ENCODE measurements at regions not wholly inside any gene's neighbourhood (a gene's known extent, or its start where the extent isn't known, plus 50 kb on each side); places are given as distances from the start of the nearest gene placed in this dataset.

DNA sequence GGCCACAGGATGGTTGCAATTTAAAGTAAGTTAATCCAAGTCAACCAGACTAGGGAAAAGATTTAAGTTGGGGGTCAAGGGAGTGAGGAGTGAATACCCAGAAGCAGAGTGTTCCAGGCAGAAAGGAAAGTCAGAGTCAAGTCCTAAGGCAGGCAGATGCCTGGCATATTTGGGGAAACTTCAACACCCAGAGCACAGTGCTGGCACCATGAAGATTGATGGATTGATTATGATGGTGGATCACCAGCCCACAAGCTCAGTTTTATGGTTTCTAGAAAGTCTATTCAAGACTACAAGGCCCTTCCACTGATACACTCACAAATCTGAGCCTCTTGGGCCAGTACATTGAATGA, 100.1 kb upstream of the DUSP10 start:
- DNase-seq (ENCODE audit: low spot score): no peak

DNA sequence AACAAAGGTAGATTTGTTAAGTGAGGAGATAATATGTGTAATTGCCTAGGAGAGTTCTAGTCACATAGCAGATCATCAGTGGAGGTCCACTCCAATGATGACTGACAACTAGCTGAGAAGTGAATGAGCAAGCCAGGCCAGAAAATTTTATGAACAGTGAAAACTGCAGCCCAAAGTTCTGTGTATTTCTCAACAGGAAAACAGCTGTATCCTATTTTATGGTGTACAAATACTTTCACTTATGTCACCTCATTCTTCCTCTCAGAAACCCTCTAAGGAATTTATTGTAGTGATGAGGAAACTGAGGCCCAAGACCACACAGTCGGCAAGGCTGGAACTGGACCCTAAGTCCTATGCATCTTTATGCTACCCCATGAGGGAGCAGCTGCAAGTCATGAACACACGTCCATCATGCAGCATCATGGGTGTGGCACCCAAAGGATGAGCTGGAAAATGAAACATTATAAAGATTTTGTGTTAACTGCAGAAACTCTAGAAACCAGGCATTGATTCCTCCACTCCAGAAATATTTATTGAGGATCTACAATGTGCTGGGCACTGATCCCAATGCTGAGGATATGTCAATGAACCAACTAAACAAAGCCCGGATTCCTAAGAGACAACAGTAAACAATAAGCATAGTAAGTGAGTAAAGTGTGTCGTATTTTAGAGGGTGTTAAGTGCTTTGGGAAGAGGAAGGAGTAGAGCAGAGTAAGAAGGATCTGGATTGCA, 99.5 kb upstream of the DUSP10 start:
- no peak for DNase-seq (ENCODE audit: low spot score)

DNA sequence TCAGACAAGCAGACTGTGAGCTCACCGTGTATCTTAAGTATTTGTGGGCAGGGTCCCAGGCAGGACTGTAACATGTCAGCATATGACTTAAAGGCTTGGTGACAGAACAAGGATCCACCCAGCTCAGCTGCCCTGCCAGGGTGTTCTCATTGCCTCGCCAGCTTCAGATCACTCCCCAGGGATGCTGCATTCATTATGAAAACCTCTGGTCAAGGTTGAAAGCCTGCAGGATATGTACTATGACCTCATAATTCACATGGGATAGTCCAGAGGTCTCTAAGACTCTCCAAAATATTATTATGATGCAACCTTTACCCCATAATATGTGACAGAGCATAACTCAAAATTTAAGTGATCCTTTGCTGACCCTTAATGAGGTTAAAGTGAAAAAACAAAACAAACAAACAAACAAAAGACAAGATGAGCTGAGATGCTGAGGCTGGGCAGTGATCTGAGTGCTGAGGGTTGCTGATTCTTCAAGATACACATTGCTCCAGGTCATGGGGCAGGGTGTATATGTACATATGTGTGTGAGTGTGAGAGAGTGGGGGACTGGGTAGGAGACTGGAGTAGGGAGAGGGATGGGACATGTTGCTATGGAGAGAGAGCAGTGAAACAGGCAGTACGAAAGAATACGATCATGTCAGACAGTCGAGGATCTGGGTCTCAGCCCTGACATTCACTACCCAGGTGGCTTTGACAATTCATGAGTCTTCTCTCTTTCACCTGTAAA, 98.8 kb upstream of the DUSP10 start:
- DNase-seq (ENCODE audit: low spot score): no peak

DNA sequence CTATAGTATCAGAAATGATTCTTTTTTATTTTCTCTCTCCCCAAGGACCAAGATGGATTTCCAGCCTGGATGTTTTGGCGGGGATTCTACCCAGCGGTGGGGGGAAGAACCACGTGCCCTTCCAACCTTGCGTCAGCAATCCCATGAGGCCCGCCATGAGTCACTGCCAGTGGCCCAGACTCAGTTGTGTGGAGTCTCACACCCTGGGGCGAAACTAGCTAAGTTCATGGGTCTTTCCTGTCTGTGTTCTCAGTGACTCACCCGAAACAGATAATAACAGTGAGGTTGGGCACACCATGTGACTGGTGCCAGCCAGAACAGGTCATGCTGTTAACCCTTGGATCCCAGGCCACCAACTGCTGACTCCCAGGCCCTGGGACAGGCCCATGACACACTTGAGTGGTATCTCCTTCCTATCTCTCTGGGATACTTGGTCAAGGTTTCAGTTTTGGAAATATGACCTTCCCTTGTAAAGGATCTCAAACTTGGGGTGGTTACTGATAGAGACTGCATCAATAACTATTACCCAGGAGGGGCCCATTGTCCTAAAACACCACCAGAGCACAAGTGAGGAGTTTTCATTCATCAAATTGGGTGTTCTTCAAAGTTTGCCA, 98.0 kb upstream of the DUSP10 start:
- DNase-seq (ENCODE audit: low spot score): no peak

DNA sequence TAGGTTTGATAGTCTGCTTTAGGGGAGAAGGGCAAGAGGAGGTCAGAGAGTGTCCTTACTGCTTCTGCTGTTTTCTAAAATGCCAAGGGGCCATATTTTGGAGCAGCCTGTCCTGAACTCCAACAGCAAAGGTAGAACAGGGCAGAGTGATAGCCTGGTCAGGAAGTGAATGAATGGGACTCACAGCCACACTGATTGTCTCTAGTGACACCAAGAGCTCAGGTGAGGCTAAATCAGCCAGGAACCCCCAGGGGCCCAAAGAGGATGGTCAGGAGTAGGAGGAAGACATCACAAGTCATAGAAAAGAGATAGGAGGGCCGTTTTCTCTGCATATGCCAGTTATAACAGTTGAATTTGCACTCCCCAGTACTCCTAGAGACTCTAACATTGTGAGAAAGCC, 97.4 kb upstream of the DUSP10 start:
- no peak for DNase-seq (ENCODE audit: low spot score)

DNA sequence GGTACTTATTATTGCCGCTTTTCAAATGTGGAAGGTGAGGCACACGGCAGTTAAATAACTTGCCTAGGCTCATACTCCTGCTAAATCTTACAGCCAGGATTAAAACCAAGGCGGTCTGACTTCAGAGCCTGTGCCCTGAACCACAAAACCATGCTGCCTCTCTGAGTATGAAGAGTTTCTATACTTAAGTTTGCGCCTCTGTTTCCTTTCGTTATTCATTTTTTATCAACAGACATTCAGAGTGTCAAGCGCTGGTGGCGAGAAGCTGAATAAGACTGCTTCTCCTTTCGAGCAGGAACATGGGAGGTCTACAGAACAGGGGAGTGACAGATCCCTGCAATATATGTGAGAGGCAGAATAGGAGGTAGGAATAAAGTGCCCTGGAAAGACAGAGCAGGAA, 96.0 kb upstream of the DUSP10 start:
- no peak for DNase-seq (ENCODE audit: low spot score)

DNA sequence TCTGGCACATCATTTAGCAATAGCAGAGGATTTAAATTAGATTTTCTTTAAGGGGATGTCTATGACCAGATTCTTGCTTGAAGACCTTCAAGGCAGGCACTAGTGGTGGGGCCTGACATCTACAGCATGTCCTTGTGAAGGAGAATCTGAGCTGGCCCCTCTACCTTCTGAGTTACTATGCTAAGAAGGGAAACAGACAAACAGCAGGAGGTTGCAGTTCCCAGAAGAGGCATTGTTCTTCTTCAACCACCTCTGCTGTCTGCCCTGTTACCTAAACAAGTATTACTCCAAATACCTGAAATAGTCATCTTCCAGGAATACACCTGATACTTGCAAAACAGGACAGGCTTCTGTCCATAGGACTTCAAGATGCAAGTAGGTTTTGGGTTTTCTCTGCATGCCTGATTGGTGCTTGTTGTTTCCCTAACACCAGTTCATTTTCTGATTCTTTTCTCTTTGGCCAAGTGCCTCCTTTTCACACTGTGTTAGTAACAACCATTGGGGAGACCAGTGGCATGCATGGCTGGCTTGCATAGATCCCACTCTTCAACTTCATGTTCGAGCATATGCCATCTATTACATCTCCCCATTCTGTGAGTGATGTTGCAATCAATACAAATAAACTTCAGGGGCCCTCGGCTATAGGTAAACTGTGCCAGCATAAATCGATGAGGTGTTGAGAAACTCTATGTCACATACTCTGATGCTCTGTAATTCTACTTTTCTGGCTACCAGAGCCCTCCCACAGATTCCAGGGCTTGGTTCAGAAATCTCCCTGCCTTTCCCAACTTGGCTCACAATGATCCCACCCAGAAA, 93.0 kb upstream of the DUSP10 start:
- no peak for DNase-seq (ENCODE audit: low spot score)

DNA sequence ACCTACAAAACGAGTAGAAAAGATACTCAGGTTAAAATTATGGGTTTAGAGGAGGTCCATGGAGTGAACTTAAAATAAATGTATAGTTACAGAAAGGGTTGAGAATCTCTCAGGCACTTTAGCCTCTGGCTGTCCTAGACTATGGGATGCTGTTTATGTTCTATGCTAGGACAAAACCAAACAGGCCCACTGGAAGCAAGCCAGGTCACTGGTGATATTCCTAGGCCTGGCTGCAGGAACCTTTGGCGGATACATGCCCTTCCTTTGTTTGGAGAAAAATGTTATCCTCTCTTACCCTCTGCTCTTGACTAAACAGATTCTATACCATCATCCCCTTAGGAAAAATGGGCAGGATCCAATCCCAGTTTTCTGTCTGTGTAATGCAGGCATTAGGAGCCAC, 90.7 kb upstream of the DUSP10 start:
- no peak for DNase-seq (ENCODE audit: low spot score)

DNA sequence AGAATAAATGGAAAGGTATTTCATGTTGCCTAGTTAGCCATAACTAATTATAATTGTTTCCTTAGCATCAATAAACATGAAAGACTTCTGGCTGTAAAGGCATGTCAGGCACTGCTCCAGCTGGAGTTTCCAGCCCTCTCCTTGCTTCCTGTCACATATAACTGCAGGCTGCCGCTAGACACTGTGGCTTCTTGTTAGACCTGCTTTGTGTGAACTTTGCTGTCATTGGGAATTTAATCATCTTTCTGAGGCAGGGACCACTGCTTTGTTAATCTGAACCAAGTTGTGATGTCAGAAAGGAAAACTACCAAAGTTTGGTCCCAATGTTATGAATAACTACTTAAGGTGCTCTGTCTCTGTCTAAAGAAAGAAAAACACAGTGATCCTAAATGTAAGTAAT, 90.3 kb upstream of the DUSP10 start:
- DNase-seq (ENCODE audit: low spot score): no peak

DNA sequence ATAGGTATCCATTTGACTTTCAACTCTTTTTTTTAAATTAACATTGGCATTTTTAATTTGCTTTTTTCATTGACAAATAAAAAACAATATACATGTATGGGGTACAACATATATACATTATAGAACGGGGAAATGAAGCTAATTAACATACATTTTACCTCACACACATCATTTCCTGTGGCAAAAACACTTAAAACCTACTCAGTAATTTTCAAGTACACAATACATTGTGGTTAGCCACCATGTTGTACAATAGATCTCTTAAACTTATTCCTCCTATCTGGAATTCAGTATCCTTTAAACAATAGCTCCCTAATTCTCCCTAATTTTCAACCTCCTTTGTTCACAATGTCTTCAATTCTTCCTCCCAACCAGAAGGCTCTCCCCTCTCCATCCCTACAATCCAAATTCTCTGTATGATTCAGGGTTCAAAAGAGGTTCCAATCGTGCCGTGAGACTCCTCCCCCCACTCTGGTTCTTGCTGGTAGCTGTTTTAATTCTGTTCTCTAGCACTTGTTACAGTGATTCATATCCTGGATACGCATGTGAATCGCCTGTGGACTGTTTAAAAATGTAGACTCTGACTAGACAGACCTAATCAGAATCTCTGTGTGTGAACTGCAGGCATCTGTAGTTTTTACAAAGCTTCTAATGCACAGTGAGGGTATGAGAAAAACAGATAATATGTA, 87.6 kb upstream of the DUSP10 start:
- peak; percentile 58 for DNase-seq (ENCODE audit: low spot score)

DNA sequence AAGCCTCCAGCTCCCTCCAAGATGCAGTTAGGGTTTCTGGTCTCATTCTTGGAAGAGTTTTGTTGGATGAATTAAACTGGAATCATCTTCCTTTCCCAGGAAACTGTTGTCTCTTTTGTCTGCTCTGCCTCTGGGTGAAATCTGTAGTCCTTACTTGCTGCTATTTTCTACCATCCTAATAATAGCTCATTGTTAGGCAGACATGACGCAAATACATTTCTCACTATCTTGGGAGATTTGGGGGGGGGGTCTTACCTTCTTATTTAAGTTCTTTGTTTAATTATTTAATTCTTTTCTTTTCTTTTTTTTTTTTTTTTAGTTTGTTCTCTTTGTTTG, 85.4 kb upstream of the DUSP10 start:
- no peak for DNase-seq (ENCODE audit: low spot score)

DNA sequence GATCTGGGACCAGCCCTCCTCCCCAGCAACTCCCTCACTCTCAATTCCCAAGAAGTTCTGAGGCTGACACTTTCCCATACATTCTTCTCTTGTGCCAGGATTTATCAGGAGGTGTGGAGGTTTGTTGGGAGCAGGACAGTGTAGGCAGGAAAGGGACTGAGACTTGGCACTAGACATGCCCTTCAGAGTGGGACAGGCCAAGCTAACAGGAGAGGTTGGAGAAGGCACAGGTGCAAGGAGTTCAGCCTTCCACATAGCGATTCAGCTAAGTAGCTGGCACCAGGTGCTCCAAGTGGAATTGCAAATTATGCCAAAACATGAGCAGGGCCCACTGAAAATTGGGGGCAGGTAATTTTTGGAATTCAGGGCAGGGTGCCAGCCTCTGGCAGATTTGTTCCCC, 83.0 kb upstream of the DUSP10 start:
- DNase-seq (ENCODE audit: low spot score): no peak

DNA sequence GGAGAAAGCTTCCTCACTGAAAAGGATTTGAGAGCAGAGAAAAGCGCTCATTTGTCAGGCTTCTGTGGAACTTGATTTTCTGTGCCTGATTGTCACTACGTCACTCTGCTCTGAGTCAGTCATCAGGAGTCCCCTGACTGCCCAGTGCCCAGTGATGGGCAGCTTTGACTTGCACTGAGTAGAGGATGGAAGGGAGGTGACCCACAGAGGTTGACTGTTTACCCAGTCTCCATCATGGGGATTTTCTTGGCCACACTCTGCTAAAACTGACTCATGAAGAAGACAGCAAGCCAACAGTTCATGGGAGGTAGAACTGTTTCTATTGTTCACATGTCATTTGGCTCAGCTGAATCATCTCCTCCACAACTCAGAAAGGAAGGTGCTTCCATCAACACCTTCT, 82.1 kb upstream of the DUSP10 start:
- DNase-seq (ENCODE audit: low spot score): no peak

DNA sequence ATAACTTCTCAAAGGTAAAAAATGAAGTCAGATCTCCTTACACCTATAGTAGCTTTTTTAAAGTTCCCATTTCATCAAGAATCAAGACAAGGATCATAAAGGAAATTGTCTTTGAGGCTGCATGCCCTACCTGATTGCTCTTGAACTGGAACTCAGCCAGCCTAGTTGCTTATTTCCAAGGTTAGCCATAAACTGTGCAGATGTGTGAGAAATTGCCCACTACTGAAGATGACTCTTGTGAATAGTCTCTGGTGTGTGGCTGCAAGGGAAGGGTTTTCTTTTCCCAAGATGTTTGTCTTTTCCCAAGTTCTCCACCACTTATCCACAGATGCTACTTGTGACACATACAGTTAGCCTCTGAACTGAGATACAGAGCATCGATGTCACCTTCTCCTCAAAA, 81.7 kb upstream of the DUSP10 start:
- DNase-seq (ENCODE audit: low spot score): no peak

DNA sequence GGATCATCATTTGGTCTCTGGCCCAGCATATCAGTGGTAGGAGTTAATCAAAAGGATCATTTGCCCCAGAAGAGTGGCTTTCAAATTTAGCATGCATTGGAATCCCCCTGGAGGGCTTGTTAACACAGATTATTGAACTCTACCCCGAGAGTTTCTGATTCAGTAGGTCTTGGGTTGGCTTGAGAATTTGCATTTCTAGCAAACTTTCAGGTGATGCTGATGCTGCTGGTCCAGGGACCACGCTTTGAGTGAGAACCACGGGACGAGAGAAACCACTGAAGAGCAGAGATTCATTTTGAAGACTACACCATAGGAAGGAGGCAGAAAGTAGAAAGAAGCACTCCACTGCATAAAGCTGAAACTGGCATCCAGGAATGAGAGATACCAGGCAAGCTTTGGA, 81.3 kb upstream of the DUSP10 start:
- no peak for DNase-seq (ENCODE audit: low spot score)

DNA sequence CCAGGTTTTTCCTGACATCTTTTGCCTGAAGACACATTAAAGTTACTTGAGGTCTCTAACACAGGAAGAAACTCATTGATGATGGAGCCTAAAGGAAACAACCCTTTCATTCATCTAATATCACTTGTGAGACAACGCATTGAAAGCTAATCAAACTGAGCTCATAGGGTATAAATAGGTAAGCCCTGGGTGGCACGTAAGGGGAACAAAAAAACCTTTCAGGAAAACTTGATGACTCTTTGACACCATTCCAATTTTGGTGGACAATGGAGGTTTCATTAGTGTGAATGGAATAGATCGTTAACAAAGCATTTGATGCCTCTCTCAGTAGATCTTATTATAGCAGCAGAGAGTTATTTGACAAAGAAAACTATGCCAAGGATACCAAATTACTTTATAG, 80.7 kb upstream of the DUSP10 start:
- DNase-seq (ENCODE audit: low spot score): no peak

DNA sequence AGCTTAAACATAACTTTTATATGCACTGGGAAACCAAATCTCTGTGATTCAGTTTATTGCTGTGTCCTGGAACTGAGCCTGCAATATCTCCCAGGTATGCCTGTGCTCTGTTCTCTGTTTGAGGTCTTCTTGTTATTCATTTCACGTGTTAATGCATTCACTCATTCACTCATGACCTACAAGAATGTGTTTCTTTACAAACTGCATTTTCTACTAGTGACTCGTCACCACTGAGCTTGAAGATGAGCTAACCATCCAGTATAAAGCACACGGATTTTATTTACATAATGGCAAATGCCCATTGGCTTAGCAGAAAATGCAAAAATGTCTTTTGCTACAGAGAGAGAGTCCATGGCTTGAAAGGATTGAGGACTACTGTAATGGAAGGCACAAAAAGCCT, 75.0 kb upstream of the DUSP10 start:
- peak; percentile 19 for DNase-seq (ENCODE audit: low spot score)

DNA sequence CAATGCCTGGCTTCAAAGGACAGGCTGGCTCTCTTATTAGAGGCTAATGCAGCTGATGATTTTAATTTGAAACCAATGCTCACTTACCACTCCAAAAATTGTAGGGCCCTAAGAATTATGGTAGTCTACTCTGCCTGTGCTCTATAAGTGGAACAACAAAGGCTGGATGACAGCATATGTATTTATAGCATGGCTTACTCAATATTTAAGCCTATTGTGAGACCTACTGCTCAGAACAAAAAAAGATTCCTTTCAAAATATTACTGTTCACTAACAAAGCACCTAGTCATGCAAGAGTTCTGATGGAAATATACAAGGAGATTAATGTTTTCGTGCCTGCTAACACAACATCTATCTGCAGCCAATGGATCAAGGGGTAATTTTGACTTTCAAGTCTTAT, 73.8 kb upstream of the DUSP10 start:
- no peak for DNase-seq (ENCODE audit: low spot score)

DNA sequence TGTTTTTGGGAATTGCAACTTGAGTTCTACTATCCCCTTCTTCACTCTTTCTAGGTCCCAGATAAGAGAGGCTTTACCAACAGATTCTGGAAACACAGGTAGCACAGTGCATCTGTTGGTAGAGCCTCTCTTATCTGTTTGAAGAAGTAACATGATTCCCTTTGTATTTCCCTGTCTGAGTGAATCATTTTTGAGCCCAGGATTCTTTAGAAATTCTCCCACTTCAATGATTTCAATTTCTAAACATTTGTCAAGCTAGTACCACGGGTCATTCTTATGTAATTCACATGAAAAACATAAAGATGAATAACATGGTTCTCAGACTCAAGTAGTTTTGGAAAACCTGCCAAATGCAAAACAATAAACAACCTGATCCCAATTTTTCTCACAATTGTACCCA, 72.0 kb upstream of the DUSP10 start:
- no peak for DNase-seq (ENCODE audit: low spot score)

DNA sequence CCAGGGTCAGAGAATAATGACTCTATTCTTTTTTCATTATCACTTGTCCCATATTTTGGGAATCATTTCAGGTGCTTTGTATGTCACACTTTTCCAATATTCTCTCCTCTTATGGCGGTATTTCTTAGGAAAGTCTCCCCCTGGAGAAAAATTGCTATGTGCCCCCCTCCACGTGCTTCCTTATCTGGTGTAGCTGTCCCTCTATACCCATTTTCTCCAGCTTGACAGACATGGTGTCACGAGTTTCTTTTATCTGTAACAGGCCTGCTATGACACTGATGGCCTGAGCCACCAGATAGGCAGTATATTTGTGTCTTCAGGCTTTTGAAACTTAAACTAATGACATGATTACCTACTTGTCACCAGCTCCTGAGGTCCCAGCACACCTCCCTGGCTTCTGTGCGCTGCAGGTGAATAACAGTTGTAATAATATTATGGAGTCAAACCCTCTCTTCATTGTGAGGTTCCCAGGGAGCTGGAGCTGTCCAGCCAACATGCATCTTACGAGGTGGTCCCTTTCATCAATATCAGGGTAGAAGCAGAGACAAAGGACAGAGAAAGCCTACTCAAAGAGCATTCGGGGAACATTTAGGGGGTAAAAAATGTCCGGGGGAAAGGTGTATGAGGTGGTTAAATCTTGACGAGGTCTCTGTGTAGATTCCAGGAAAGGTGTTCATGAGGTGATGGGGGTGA, 71.2 kb upstream of the DUSP10 start:
- no peak for DNase-seq (ENCODE audit: low spot score)

DNA sequence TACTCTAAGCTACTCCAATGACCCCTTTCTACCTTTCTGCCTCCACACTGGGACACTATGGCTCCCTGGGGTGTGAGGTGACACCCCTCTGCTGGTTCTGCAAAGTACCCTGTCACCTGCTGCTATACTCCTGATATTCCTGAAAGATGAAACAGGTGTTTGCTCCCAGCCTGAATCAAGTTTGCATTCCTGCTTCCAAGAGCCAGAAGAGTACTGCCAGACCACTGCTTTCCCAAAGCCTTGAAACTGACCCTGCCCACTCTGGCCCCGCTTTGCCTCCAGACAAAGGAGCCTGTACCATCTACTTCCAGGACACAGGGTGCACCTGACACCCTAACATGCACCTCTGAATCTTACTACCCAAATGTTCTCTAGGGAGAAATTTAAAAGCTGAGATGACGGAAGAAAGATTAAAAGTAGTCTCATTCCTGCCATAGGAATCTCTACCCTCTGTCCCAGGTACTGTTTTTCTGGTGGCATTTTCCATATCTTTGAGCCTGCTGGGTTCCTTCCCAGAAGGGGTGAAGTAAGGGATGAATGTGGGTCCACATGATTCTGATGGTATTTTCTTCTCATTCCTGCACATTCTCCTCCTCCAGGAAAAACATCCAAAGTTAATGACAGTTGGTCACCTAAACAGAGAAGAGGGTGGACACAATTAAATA, 70.3 kb upstream of the DUSP10 start:
- DNase-seq (ENCODE audit: low spot score): no peak

Data from hepatic stellate cell (primary cell).